ENCODE measurements at regions not wholly inside any gene's neighbourhood (a gene's known extent, or its start where the extent isn't known, plus 50 kb on each side); places are given as distances from the start of the nearest gene placed in this dataset.

GRCh38 chr2:82652117-82652516 lies 1807.0 kb downstream of the SUCLG1 start:
- Histone ChIP-seq H3K9ac (ENCODE audit: insufficient read depth in 1 of 2, low read length in 2 of 2) (no peak overlapping the region), H3K27me3 (ENCODE audit: control insufficient read depth in 3 of 3, insufficient read depth in 3 of 3, low read length in 2 of 3) (no peaks in the 10 kb centered on the region), H3K27ac (ENCODE audit: low read depth in 1 of 2, low read length in 1 of 2) (no peak overlapping the region), H3K4me1 (ENCODE audit: control insufficient read depth in 5 of 5, insufficient read depth in 5 of 5, low read length in 5 of 5) (peaks cover 0 to 2% (median 0%) of the 10 kb centered on the region in 5 donors), H3K9me3 (ENCODE audit: control insufficient read depth in 4 of 4, insufficient read depth in 3 of 4, low read length in 3 of 4) (no peaks in the 10 kb centered on the region), H3K36me3 (ENCODE audit: control insufficient read depth in 4 of 4, insufficient read depth in 4 of 4, low read length in 4 of 4) (no peaks in the 10 kb centered on the region), H3K4me3 (no peak overlapping the region)
- DNase-seq (no peak), ATAC-seq (ENCODE audit: insufficient read depth, low FRiP score) (no peak)
- no peak for TF ChIP-seq CTCF (IDR thresholded peaks at IDR 0.05; ENCODE audit: control extremely low read depth, extremely low read depth)

GRCh38 chr2:82650038-82650437 lies 1809.0 kb downstream of the SUCLG1 start:
- no peaks in the 10 kb centered on the region for H3K4me1 ChIP-seq (ENCODE audit: control insufficient read depth in 5 of 5, insufficient read depth in 5 of 5, low read length in 5 of 5)
- 79 to 87% methylated on average over 2 of the region's 2 CpGs for WGBS, 2 donors
- DNase-seq: no peak
- H3K36me3 ChIP-seq (ENCODE audit: control insufficient read depth in 4 of 4, insufficient read depth in 4 of 4, low read length in 4 of 4): no peaks in the 10 kb centered on the region
- no peaks in the 10 kb centered on the region for H3K9me3 ChIP-seq (ENCODE audit: control insufficient read depth in 4 of 4, insufficient read depth in 3 of 4, low read length in 3 of 4)
- no peaks in the 10 kb centered on the region for H3K27me3 ChIP-seq (ENCODE audit: control insufficient read depth in 3 of 3, insufficient read depth in 3 of 3, low read length in 2 of 3)
- no peak for TF ChIP-seq CTCF (IDR thresholded peaks at IDR 0.05; ENCODE audit: control extremely low read depth, extremely low read depth)
- no peak overlapping the region for H3K27ac ChIP-seq (ENCODE audit: low read depth in 1 of 2, low read length in 1 of 2)
- H3K9ac ChIP-seq (ENCODE audit: insufficient read depth in 1 of 2, low read length in 2 of 2): no peak overlapping the region
- no peak for ATAC-seq (ENCODE audit: insufficient read depth, low FRiP score)
- no peak overlapping the region for H3K4me3 ChIP-seq

GRCh38 chr2:82641598-82642180 lies 1817.4 kb downstream of the SUCLG1 start:
- no peak overlapping the region for H3K4me3 ChIP-seq
- no peaks in the 10 kb centered on the region for H3K4me1 ChIP-seq (ENCODE audit: control insufficient read depth in 5 of 5, insufficient read depth in 5 of 5, low read length in 5 of 5)
- 88 to 95% methylated on average over 2 of the region's 2 CpGs for WGBS, 2 donors
- no peaks in the 10 kb centered on the region for H3K36me3 ChIP-seq (ENCODE audit: control insufficient read depth in 4 of 4, insufficient read depth in 4 of 4, low read length in 4 of 4)
- peaks cover 0 to 4% (median 1%) of the 10 kb centered on the region in 4 donors for H3K9me3 ChIP-seq (ENCODE audit: control insufficient read depth in 4 of 4, insufficient read depth in 3 of 4, low read length in 3 of 4)
- ATAC-seq (ENCODE audit: insufficient read depth, low FRiP score) (no peak), DNase-seq (no peak)
- no peaks in the 10 kb centered on the region for H3K27me3 ChIP-seq (ENCODE audit: control insufficient read depth in 3 of 3, insufficient read depth in 3 of 3, low read length in 2 of 3)
- no peak overlapping the region for H3K9ac ChIP-seq (ENCODE audit: insufficient read depth in 1 of 2, low read length in 2 of 2)
- H3K27ac ChIP-seq (ENCODE audit: low read depth in 1 of 2, low read length in 1 of 2): no peak overlapping the region
- TF ChIP-seq CTCF (IDR thresholded peaks at IDR 0.05; ENCODE audit: control extremely low read depth, extremely low read depth): no peak

- H3K4me1 ChIP-seq (ENCODE audit: control insufficient read depth in 5 of 5, insufficient read depth in 5 of 5, low read length in 5 of 5): no peaks in the 10 kb centered on the region
Measured at GRCh38 chr2:82636402-82637020, 1822.6 kb downstream of the SUCLG1 start.

More at GRCh38 chr2:82636402-82637020, 1822.6 kb downstream of the SUCLG1 start:
- H3K9ac ChIP-seq (ENCODE audit: insufficient read depth in 1 of 2, low read length in 2 of 2): no peak overlapping the region
- ATAC-seq (ENCODE audit: insufficient read depth, low FRiP score) (no peak), DNase-seq (no peak)
- WGBS, 2 donors: 94% methylated on average over 3 of the region's 3 CpGs
- H3K9me3 ChIP-seq (ENCODE audit: control insufficient read depth in 4 of 4, insufficient read depth in 3 of 4, low read length in 3 of 4): peaks cover 0 to 4% (median 0%) of the 10 kb centered on the region in 4 donors
- TF ChIP-seq CTCF (IDR thresholded peaks at IDR 0.05; ENCODE audit: control extremely low read depth, extremely low read depth): no peak
- H3K36me3 ChIP-seq (ENCODE audit: control insufficient read depth in 4 of 4, insufficient read depth in 4 of 4, low read length in 4 of 4): no peaks in the 10 kb centered on the region
- no peak overlapping the region for H3K27ac ChIP-seq (ENCODE audit: low read depth in 1 of 2, low read length in 1 of 2)
- H3K4me3 ChIP-seq: no peak overlapping the region
- no peaks in the 10 kb centered on the region for H3K27me3 ChIP-seq (ENCODE audit: control insufficient read depth in 3 of 3, insufficient read depth in 3 of 3, low read length in 2 of 3)
